ENCODE measurements at regions not wholly inside any gene's neighbourhood (a gene's known extent, or its start where the extent isn't known, plus 50 kb on each side); places are given as distances from the start of the nearest gene placed in this dataset.

DNA sequence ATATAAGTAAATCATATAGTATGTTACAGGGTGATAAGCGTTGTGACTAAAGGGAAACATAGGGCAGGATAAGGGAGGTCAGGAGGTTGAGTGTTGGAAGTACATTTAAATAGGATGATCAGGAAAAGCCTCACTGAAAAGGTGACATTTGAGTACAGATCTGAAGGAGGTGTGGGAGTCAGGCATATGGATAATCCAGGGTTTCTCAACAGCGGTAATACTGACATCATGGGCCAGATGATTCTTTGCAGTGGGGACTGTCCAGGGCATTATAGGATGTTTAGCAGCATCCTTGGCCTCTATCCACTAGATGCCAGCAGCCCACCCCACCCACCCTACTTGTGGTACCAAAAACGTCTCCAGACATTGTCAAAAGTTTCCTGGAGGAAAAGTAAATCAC lies 292.6 kb upstream of the PREP start:
- TF ChIP-seq, protein P1, sequence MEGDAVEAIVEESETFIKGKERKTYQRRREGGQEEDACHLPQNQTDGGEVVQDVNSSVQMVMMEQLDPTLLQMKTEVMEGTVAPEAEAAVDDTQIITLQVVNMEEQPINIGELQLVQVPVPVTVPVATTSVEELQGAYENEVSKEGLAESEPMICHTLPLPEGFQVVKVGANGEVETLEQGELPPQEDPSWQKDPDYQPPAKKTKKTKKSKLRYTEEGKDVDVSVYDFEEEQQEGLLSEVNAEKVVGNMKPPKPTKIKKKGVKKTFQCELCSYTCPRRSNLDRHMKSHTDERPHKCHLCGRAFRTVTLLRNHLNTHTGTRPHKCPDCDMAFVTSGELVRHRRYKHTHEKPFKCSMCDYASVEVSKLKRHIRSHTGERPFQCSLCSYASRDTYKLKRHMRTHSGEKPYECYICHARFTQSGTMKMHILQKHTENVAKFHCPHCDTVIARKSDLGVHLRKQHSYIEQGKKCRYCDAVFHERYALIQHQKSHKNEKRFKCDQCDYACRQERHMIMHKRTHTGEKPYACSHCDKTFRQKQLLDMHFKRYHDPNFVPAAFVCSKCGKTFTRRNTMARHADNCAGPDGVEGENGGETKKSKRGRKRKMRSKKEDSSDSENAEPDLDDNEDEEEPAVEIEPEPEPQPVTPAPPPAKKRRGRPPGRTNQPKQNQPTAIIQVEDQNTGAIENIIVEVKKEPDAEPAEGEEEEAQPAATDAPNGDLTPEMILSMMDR (conservative IDR thresholded peaks at IDR 0.05): no peak
- no peak for TF ChIP-seq EZH2 (IDR thresholded peaks at IDR 0.05; ENCODE audit: low read depth)

Data from PC-9 (cell line).